Sigmoid colon (tissue), 4 donors: ENCODE measurements at regions not wholly inside any gene's neighbourhood (a gene's known extent, or its start where the extent isn't known, plus 50 kb on each side); places are given as distances from the start of the nearest gene placed in this dataset.

Source experiments
- EP300 ChIP-seq, 4 donors: sonication (generic); formaldehyde crosslinking; IDR thresholded peaks; one replicate each; pipeline ENCODE4 v1.6.1; 2017; ENCODE audit warnings: antibody characterized with exemption in 4 of 4
- POLR2A ChIP-seq, 2 donors: fragments of 450-650 bp; IDR thresholded peaks; one replicate each; pipeline ENCODE4 v1.6.1; 2016; ENCODE audit warnings: antibody characterized with exemption in 2 of 2, mild to moderate bottlenecking in 2 of 2, moderate library complexity in 2 of 2
- POLR2AphosphoS5 ChIP-seq, 4 donors: sonication (generic); formaldehyde crosslinking; IDR thresholded peaks; one replicate each; pipeline ENCODE4 v1.6.1; 2017; ENCODE audit warnings: antibody characterized with exemption in 4 of 4
- TF ChIP-seq, protein P1 (sequence below), 4 experiments: fragments of 450-650 bp in 3 of 4; fragments of 200-600 bp in 1 of 4; IDR thresholded peaks; one replicate each; pipeline ENCODE4 v1.5.1; 2016 to 2019; ENCODE audit warnings: antibody characterized with exemption in 4 of 4, mild to moderate bottlenecking in 3 of 4, moderate library complexity in 2 of 4

DNA sequence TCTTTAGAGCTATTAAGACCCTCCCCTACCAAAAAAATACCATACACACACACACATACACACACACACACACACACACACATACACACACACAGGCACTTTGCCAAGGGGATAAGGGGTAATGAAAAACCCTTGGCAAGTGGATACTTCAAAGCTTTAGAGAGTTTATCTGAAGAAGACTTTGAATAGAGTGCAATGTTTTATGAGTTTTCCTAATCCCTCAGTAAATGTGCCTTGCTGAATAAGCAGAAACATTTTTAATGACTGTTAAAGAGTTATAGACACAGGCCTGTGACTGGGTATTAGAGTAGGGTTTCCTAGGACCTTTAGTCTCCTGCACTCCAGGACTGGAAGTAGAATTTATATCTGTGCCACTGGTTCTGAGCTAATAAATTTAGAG is 75.5 kb upstream of the CTAGE1 start:
- TF ChIP-seq, protein P1, sequence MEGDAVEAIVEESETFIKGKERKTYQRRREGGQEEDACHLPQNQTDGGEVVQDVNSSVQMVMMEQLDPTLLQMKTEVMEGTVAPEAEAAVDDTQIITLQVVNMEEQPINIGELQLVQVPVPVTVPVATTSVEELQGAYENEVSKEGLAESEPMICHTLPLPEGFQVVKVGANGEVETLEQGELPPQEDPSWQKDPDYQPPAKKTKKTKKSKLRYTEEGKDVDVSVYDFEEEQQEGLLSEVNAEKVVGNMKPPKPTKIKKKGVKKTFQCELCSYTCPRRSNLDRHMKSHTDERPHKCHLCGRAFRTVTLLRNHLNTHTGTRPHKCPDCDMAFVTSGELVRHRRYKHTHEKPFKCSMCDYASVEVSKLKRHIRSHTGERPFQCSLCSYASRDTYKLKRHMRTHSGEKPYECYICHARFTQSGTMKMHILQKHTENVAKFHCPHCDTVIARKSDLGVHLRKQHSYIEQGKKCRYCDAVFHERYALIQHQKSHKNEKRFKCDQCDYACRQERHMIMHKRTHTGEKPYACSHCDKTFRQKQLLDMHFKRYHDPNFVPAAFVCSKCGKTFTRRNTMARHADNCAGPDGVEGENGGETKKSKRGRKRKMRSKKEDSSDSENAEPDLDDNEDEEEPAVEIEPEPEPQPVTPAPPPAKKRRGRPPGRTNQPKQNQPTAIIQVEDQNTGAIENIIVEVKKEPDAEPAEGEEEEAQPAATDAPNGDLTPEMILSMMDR (IDR thresholded peaks at IDR 0.05) = no peak
- TF ChIP-seq EP300 (IDR thresholded peaks at IDR 0.05) (no peak), POLR2A (IDR thresholded peaks at IDR 0.05) (no peak), POLR2AphosphoS5 (IDR thresholded peaks at IDR 0.05) (no peak)
